H9 (cell line): ENCODE measurements at regions not wholly inside any gene's neighbourhood (a gene's known extent, or its start where the extent isn't known, plus 50 kb on each side); places are given as distances from the start of the nearest gene placed in this dataset.

Source experiments
- DNase-seq: peaks from one replicate; pipeline ENCODE4 v3.0.0-alpha.2; 2017
- H2AFZ ChIP-seq: one replicate; pipeline ENCODE4 v1.6.1; 2013; ENCODE audit warnings: mild to moderate bottlenecking, low read length, control low read depth, moderate library complexity
- H2AK5ac ChIP-seq: 2 replicates; pipeline ENCODE4 v1.6.1; 2013; ENCODE audit warnings: low read length, control low read depth, mixed read lengths; ENCODE audit not compliant: insufficient read length
- H2BK120ac ChIP-seq: one replicate; pipeline ENCODE4 v1.6.1; 2013; ENCODE audit warnings: low read depth, mild to moderate bottlenecking, low read length, control low read depth, inconsistent platforms; ENCODE audit not compliant: poor library complexity, severe bottlenecking
- H2BK12ac ChIP-seq: 2 replicates; pipeline ENCODE4 v1.6.1; 2013; ENCODE audit warnings: low read length, control low read depth, mixed read lengths, low read depth; ENCODE audit not compliant: insufficient read length
- H2BK15ac ChIP-seq: 2 replicates; pipeline ENCODE4 v1.6.1; 2013; ENCODE audit warnings: low read depth, low read length, control low read depth
- H2BK20ac ChIP-seq: one replicate; pipeline ENCODE4 v1.6.1; 2013; ENCODE audit warnings: low read depth, mild to moderate bottlenecking, low read length, control low read depth, inconsistent platforms; ENCODE audit not compliant: poor library complexity, severe bottlenecking
- H2BK5ac ChIP-seq: 2 replicates; pipeline ENCODE4 v1.6.1; 2013; ENCODE audit warnings: low read length, control low read depth, mixed read lengths; ENCODE audit not compliant: insufficient read length
- H3K14ac ChIP-seq: 2 replicates; pipeline ENCODE4 v1.6.1; 2013; ENCODE audit warnings: low read length, control low read depth; ENCODE audit not compliant: insufficient read depth
- H3K18ac ChIP-seq: 2 replicates; pipeline ENCODE4 v1.6.1; 2013; ENCODE audit warnings: low read depth, mild to moderate bottlenecking, mixed read lengths, low read length, control low read depth; ENCODE audit not compliant: insufficient read length
- H3K23ac ChIP-seq: 2 replicates; pipeline ENCODE4 v1.6.1; 2013; ENCODE audit warnings: low read length, control low read depth, mixed read lengths, low read depth; ENCODE audit not compliant: insufficient read length
- H3K23me2 ChIP-seq: 2 replicates; pipeline ENCODE4 v1.6.1; 2013; ENCODE audit warnings: low read depth, mild to moderate bottlenecking, mixed read lengths, low read length, control low read depth; ENCODE audit not compliant: insufficient read length, poor library complexity, severe bottlenecking
- H3K27ac ChIP-seq: 2 replicates; pipeline ENCODE4 v1.5.1; 2013; ENCODE audit warnings: low read length, control low read depth, mixed read lengths, low read depth; ENCODE audit not compliant: insufficient read length
- H3K27me3 ChIP-seq: 2 replicates; pipeline ENCODE4 v1.6.1; 2013; ENCODE audit warnings: low read length, control low read depth, inconsistent platforms; ENCODE audit not compliant: insufficient read depth
- H3K4ac ChIP-seq: 2 replicates; pipeline ENCODE4 v1.6.1; 2013; ENCODE audit warnings: low read depth, mild to moderate bottlenecking, control low read depth, inconsistent platforms, low read length, moderate library complexity
- H3K4me1 ChIP-seq: 2 replicates; pipeline ENCODE4 v1.6.1; 2013; ENCODE audit warnings: low read length, control low read depth, inconsistent platforms; ENCODE audit not compliant: insufficient read depth
- H3K4me2 ChIP-seq: 2 replicates; pipeline ENCODE4 v1.6.1; 2013; ENCODE audit warnings: low read length, control low read depth, mixed read lengths; ENCODE audit not compliant: insufficient read length, insufficient read depth
- H3K56ac ChIP-seq: 2 replicates; pipeline ENCODE4 v1.6.1; 2013; ENCODE audit warnings: low read depth, mild to moderate bottlenecking, mixed read lengths, low read length, control low read depth; ENCODE audit not compliant: insufficient read length
- H3K79me1 ChIP-seq: 2 replicates; pipeline ENCODE4 v1.6.1; 2013; ENCODE audit warnings: low read depth, mild to moderate bottlenecking, moderate library complexity, low read length, control low read depth, inconsistent platforms; ENCODE audit not compliant: insufficient read depth, poor library complexity, severe bottlenecking
- H3K79me2 ChIP-seq: 2 replicates; pipeline ENCODE4 v1.6.1; 2013; ENCODE audit warnings: low read length, control low read depth, inconsistent platforms; ENCODE audit not compliant: insufficient read depth
- H3K9ac ChIP-seq: 2 replicates; pipeline ENCODE4 v1.6.1; 2013; ENCODE audit warnings: low read length, control low read depth, mixed read lengths; ENCODE audit not compliant: insufficient read length; ENCODE audit errors: extremely low read depth
- H3K9me3 ChIP-seq: one replicate; pipeline ENCODE4 v1.6.1; 2013; ENCODE audit warnings: low read depth, low read length, inconsistent platforms; ENCODE audit not compliant: control insufficient read depth
- H3T11ph ChIP-seq: one replicate; pipeline ENCODE4 v1.6.1; 2013; ENCODE audit warnings: mild to moderate bottlenecking, low read length, control low read depth, inconsistent platforms
- H4K20me1 ChIP-seq: one replicate; pipeline ENCODE4 v1.6.1; 2013; ENCODE audit not compliant: control insufficient read depth, insufficient read length, insufficient read depth
- H4K5ac ChIP-seq: 2 replicates; pipeline ENCODE4 v1.6.1; 2013; ENCODE audit warnings: low read depth, mild to moderate bottlenecking, mixed read lengths, low read length, control low read depth; ENCODE audit not compliant: insufficient read length
- H4K8ac ChIP-seq: replicated peaks from 2 replicates; pipeline ENCODE4 v1.6.1; 2013; ENCODE audit warnings: low read length, control low read depth, mixed read lengths, low read depth; ENCODE audit not compliant: insufficient read length
- H4K91ac ChIP-seq: 2 replicates; pipeline ENCODE4 v1.6.1; 2013; ENCODE audit warnings: low read depth, mild to moderate bottlenecking, moderate library complexity, mixed read lengths, low read length, control low read depth; ENCODE audit not compliant: insufficient read length
- H3K27ac Mint-ChIP-seq, 3 experiments: 2 replicates in 2 of 3; 3 replicates in 1 of 3; pipeline ENCODE4 v1.8.0; 2020 to 2021; ENCODE audit warnings: mixed read lengths in 3 of 3, mild to moderate bottlenecking in 1 of 3, moderate library complexity in 1 of 3
- H3K27me3 Mint-ChIP-seq: 2 replicates; pipeline ENCODE4 v1.8.0; 2021; ENCODE audit warnings: low read depth, mild to moderate bottlenecking, moderate library complexity, mixed read lengths
- H3K36me3 Mint-ChIP-seq, 3 experiments: 2 replicates in 2 of 3; 3 replicates in 1 of 3; pipeline ENCODE4 v1.8.0; 2020 to 2021; ENCODE audit warnings: low read depth in 3 of 3, mixed read lengths in 3 of 3; ENCODE audit not compliant: insufficient read depth in 1 of 3
- H3K4me1 Mint-ChIP-seq, 2 experiments: 2 replicates each; pipeline ENCODE4 v1.8.0; 2020; ENCODE audit warnings: mixed read lengths in 2 of 2
- H3K4me3 Mint-ChIP-seq, 2 experiments: 2 replicates in 1 of 2; 3 replicates in 1 of 2; pipeline ENCODE4 v1.8.0; 2020 to 2021; ENCODE audit warnings: mild to moderate bottlenecking in 2 of 2, mixed read lengths in 2 of 2, moderate library complexity in 1 of 2
- H3K9me3 Mint-ChIP-seq, 2 experiments: 2 replicates in 1 of 2; 3 replicates in 1 of 2; pipeline ENCODE4 v1.8.0; 2020; ENCODE audit warnings: mild to moderate bottlenecking in 2 of 2, mixed read lengths in 2 of 2, moderate library complexity in 1 of 2
- CTCF ChIP-seq: fragments of 200-600 bp; sonication (generic); conservative IDR thresholded peaks from 3 replicates; pipeline ENCODE4 v1.8.0; 2021; ENCODE audit warnings: antibody characterized with exemption, mild to moderate bottlenecking
- WGBS: extraction: QIAGEN DNeasy Blood & Tissue Kit; methylation state at CpG from one replicate; pipeline ENCODE4 v1.1.7; 2013; ENCODE audit warnings: missing lambda C conversion rate, low lambda C conversion rate, mixed read lengths; ENCODE audit not compliant: insufficient read length; ENCODE audit errors: extremely low coverage; 5-methylcytosine and 5-hydroxymethylcytosine counted together

DNA sequence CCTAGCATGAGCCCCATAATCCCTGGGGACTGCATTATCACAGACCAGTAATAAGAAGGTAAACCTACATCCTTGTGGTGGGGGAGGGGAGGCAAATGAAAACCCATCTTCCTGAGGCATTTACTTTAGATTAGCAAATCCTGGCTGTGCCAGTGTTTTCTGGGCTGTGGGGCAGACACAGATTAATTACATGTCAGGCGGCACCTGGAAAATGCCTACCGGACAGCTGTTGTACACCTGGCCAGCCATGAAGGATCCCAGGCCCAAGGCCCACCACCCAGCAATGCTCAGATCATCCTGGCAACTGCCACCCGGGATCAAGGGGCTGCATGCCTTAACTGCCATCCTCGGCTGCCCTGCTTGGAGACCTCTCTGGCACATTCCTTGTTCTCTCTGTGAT is 59.1 kb upstream of the RASA2 start:
- H3K14ac ChIP-seq = no peak overlapping the region; the same call in 1 of the 2 replicates
- H3K27ac Mint-ChIP-seq = peak overlapping the region in 1 of 3 experiments; percentile 22; a peak in 1 of 7 replicates
- H2AFZ ChIP-seq = no peak overlapping the region
- H3K4ac ChIP-seq = no peak overlapping the region
- H3K79me1 ChIP-seq = no peaks in the 10 kb centered on the region
- no peaks in the 10 kb centered on the region for H3K36me3 Mint-ChIP-seq
- no peak overlapping the region for H4K8ac ChIP-seq
- no peak overlapping the region for H3K4me2 ChIP-seq
- no peak overlapping the region for H4K5ac ChIP-seq
- H3K9me3 Mint-ChIP-seq = no peaks in the 10 kb centered on the region
- no peaks in the 10 kb centered on the region; the same call in 1 of the 2 replicates for H3K4me1 ChIP-seq
- DNase-seq = no peak
- no peak overlapping the region for H2AK5ac ChIP-seq
- TF ChIP-seq CTCF = no peak
- H3K27ac ChIP-seq = no peak overlapping the region
- H2BK120ac ChIP-seq = no peak overlapping the region
- H3K23me2 ChIP-seq = no peaks in the 10 kb centered on the region
- no peak overlapping the region for H3K56ac ChIP-seq
- H4K20me1 ChIP-seq = no peaks in the 10 kb centered on the region
- no peak overlapping the region for H2BK12ac ChIP-seq
- H3K79me2 ChIP-seq = no peaks in the 10 kb centered on the region
- peaks cover 22 to 28% of the 10 kb centered on the region in 2 experiments for H3K4me1 Mint-ChIP-seq
- no peak overlapping the region for H4K91ac ChIP-seq
- no peak overlapping the region for H3K4me3 Mint-ChIP-seq
- H3K9ac ChIP-seq = no peak overlapping the region
- no peaks in the 10 kb centered on the region for H3K27me3 ChIP-seq
- no peak overlapping the region for H2BK20ac ChIP-seq
- no peaks in the 10 kb centered on the region for H3K9me3 ChIP-seq
- no peak overlapping the region for H2BK5ac ChIP-seq
- no peak overlapping the region for H3K23ac ChIP-seq
- H3K27me3 Mint-ChIP-seq = no peaks in the 10 kb centered on the region
- H3T11ph ChIP-seq = no peak overlapping the region
- no peak overlapping the region for H3K18ac ChIP-seq
- WGBS = no CpG with 5 or more reads among the region's 4 CpGs
- H2BK15ac ChIP-seq = no peak overlapping the region
